DND-41 (cell line): ENCODE measurements at regions not wholly inside any gene's neighbourhood (a gene's known extent, or its start where the extent isn't known, plus 50 kb on each side); places are given as distances from the start of the nearest gene placed in this dataset.

Experiments
- ATAC-seq: fragments of 200-7000 bp; cut with Tn5 transposase; 3 replicates; pipeline ENCODE4 v1.9.1; 2021; ENCODE audit warnings: low read depth; ENCODE audit not compliant: insufficient read depth
- DNase-seq: peaks from one replicate; pipeline ENCODE4 v3.0.0-alpha.2; 2020
- H2AFZ ChIP-seq: 2 replicates; pipeline ENCODE4 v1.6.0; 2012; ENCODE audit warnings: low read depth, low read length
- H3K27ac ChIP-seq: 2 replicates; pipeline ENCODE4 v1.5.1; 2012; ENCODE audit warnings: low read length, inconsistent platforms
- H3K27me3 ChIP-seq: fragments of 200-600 bp; sonication (generic); 2 replicates; pipeline ENCODE4 v1.6.0; 2012; ENCODE audit warnings: low read length, mild to moderate bottlenecking, inconsistent platforms; ENCODE audit not compliant: insufficient read depth, poor library complexity
- H3K36me3 ChIP-seq: 2 replicates; pipeline ENCODE4 v1.5.1; 2012; ENCODE audit warnings: low read length, inconsistent platforms; ENCODE audit not compliant: insufficient read depth
- H3K4me1 ChIP-seq: 2 replicates; pipeline ENCODE4 v1.5.1; 2012; ENCODE audit warnings: mild to moderate bottlenecking, low read length; ENCODE audit not compliant: insufficient read depth
- H3K4me2 ChIP-seq: 2 replicates; pipeline ENCODE4 v1.6.0; 2012; ENCODE audit warnings: mild to moderate bottlenecking, moderate library complexity, low read length, inconsistent platforms; ENCODE audit not compliant: insufficient read depth
- H3K4me3 ChIP-seq, 2 experiments: fragments of 200-600 bp in 1 of 2; shearing (Covaris generic) in 1 of 2; 2 replicates each; pipeline ENCODE4 v1.5.1; 2012 to 2016; ENCODE audit warnings: inconsistent platforms in 2 of 2, low read length in 2 of 2, mild to moderate bottlenecking in 2 of 2, low read depth in 1 of 2, moderate library complexity in 1 of 2
- H3K79me2 ChIP-seq: 2 replicates; pipeline ENCODE4 v1.6.0; 2012; ENCODE audit warnings: low read length, inconsistent platforms; ENCODE audit not compliant: insufficient read depth
- H3K9ac ChIP-seq: 2 replicates; pipeline ENCODE4 v1.6.0; 2012; ENCODE audit warnings: low read depth, mild to moderate bottlenecking, inconsistent platforms, low read length, moderate library complexity
- H3K9me3 ChIP-seq: 2 replicates; pipeline ENCODE4 v1.5.1; 2012; ENCODE audit warnings: low read length, moderate library complexity, mild to moderate bottlenecking, inconsistent platforms; ENCODE audit not compliant: insufficient read depth, severe bottlenecking
- H4K20me1 ChIP-seq: 2 replicates; pipeline ENCODE4 v1.6.0; 2012; ENCODE audit warnings: low read length; ENCODE audit not compliant: insufficient read depth
- CTCF ChIP-seq: IDR thresholded peaks from 2 replicates; pipeline ENCODE4 v1.5.1; 2012; ENCODE audit warnings: borderline replicate concordance, low read length, moderate library complexity, mild to moderate bottlenecking; ENCODE audit not compliant: poor library complexity, severe bottlenecking; ENCODE audit errors: extremely low read depth
- EZH2 ChIP-seq: IDR thresholded peaks from 3 replicates; pipeline ENCODE4 v1.6.1; 2012; ENCODE audit warnings: borderline replicate concordance, low read depth, mild to moderate bottlenecking, moderate library complexity, low read length, inconsistent platforms; ENCODE audit not compliant: severe bottlenecking

GRCh38 chr4:170399581-170400293 lies 310.0 kb upstream of the AADAT start:
- ATAC-seq (no peak), DNase-seq (no peak)
- Histone ChIP-seq H3K36me3 (no peaks in the 10 kb centered on the region), H3K4me1 (no peaks in the 10 kb centered on the region), H3K9me3 (no peaks in the 10 kb centered on the region), H3K79me2 (no peaks in the 10 kb centered on the region), H3K9ac (no peak overlapping the region), H3K27ac (no peak overlapping the region), H2AFZ (no peak overlapping the region), H3K4me2 (no peak overlapping the region), H3K27me3 (no peaks in the 10 kb centered on the region), H3K4me3 (no peak overlapping the region), H4K20me1 (no peaks in the 10 kb centered on the region)
- TF ChIP-seq EZH2 = no peak
- no peak for TF ChIP-seq CTCF

GRCh38 chr4:170398218-170398617 lies 308.5 kb upstream of the AADAT start:
- no peaks in the 10 kb centered on the region for H3K4me1 ChIP-seq
- no peak for ATAC-seq
- H3K36me3 ChIP-seq = no peaks in the 10 kb centered on the region
- H3K9me3 ChIP-seq = no peaks in the 10 kb centered on the region
- H4K20me1 ChIP-seq = no peaks in the 10 kb centered on the region
- H3K4me3 ChIP-seq = no peak overlapping the region
- H2AFZ ChIP-seq = no peak overlapping the region
- no peak for DNase-seq
- H3K27ac ChIP-seq = no peak overlapping the region
- H3K4me2 ChIP-seq = no peak overlapping the region
- no peaks in the 10 kb centered on the region for H3K27me3 ChIP-seq
- no peaks in the 10 kb centered on the region for H3K79me2 ChIP-seq
- no peak for TF ChIP-seq CTCF
- no peak for TF ChIP-seq EZH2
- no peak overlapping the region for H3K9ac ChIP-seq

- Histone ChIP-seq H3K4me1 (no peaks in the 10 kb centered on the region), H3K4me2 (no peak overlapping the region), H3K27me3 (no peaks in the 10 kb centered on the region), H3K9me3 (no peaks in the 10 kb centered on the region), H3K27ac (no peak overlapping the region), H4K20me1 (no peaks in the 10 kb centered on the region), H3K36me3 (no peaks in the 10 kb centered on the region), H3K79me2 (no peaks in the 10 kb centered on the region), H3K9ac (no peak overlapping the region), H3K4me3 (no peak overlapping the region), H2AFZ (no peak overlapping the region)
- ATAC-seq (no peak), DNase-seq (no peak)
- TF ChIP-seq EZH2 (no peak), CTCF (no peak)
Observed at GRCh38 chr4:170395773-170396172, 306.0 kb upstream of the AADAT start.
